ENCODE measurements at regions not wholly inside any gene's neighbourhood (a gene's known extent, or its start where the extent isn't known, plus 50 kb on each side); places are given as distances from the start of the nearest gene placed in this dataset.

- TF ChIP-seq CTCF (IDR thresholded peaks at IDR 0.05; ENCODE audit: unreplicated experiment) = no peak
- Mint-ChIP-seq H3K27ac (ENCODE audit: unreplicated experiment) (no peak overlapping the region), H3K36me3 (ENCODE audit: low read depth, unreplicated experiment) (no peaks in the 10 kb centered on the region), H3K4me3 (ENCODE audit: unreplicated experiment) (no peak overlapping the region), H3K4me1 (ENCODE audit: unreplicated experiment) (peaks cover 13% of the 10 kb centered on the region), H3K27me3 (ENCODE audit: unreplicated experiment) (peaks cover 2% of the 10 kb centered on the region), H3K9me3 (ENCODE audit: unreplicated experiment) (no peaks in the 10 kb centered on the region)
- DNase-seq (ENCODE audit: low spot score) = no peak
Measured at GRCh38 chr18:1393929-1394328, 489.3 kb downstream of the ADCYAP1 start.

GRCh38 chr18:1394426-1394825, 489.8 kb downstream of the ADCYAP1 start:
- TF ChIP-seq CTCF (IDR thresholded peaks at IDR 0.05; ENCODE audit: unreplicated experiment) = no peak
- H3K4me1 Mint-ChIP-seq (ENCODE audit: unreplicated experiment) = peaks cover 13% of the 10 kb centered on the region
- no peak overlapping the region for H3K4me3 Mint-ChIP-seq (ENCODE audit: unreplicated experiment)
- no peaks in the 10 kb centered on the region for H3K27me3 Mint-ChIP-seq (ENCODE audit: unreplicated experiment)
- DNase-seq (ENCODE audit: low spot score) = no peak
- no peaks in the 10 kb centered on the region for H3K36me3 Mint-ChIP-seq (ENCODE audit: low read depth, unreplicated experiment)
- H3K9me3 Mint-ChIP-seq (ENCODE audit: unreplicated experiment) = no peaks in the 10 kb centered on the region
- H3K27ac Mint-ChIP-seq (ENCODE audit: unreplicated experiment) = no peak overlapping the region

- Mint-ChIP-seq H3K27me3 (ENCODE audit: unreplicated experiment) (no peaks in the 10 kb centered on the region), H3K27ac (ENCODE audit: unreplicated experiment) (no peak overlapping the region), H3K4me3 (ENCODE audit: unreplicated experiment) (no peak overlapping the region), H3K4me1 (ENCODE audit: unreplicated experiment) (peaks cover 13% of the 10 kb centered on the region), H3K9me3 (ENCODE audit: unreplicated experiment) (no peaks in the 10 kb centered on the region), H3K36me3 (ENCODE audit: low read depth, unreplicated experiment) (no peaks in the 10 kb centered on the region)
- no peak for DNase-seq (ENCODE audit: low spot score)
- TF ChIP-seq CTCF (IDR thresholded peaks at IDR 0.05; ENCODE audit: unreplicated experiment) = no peak
Measured at GRCh38 chr18:1394966-1395365, 490.3 kb downstream of the ADCYAP1 start.

- Mint-ChIP-seq H3K4me3 (ENCODE audit: unreplicated experiment) (no peak overlapping the region), H3K4me1 (ENCODE audit: unreplicated experiment) (no peaks in the 10 kb centered on the region), H3K27ac (ENCODE audit: unreplicated experiment) (no peak overlapping the region), H3K36me3 (ENCODE audit: low read depth, unreplicated experiment) (no peaks in the 10 kb centered on the region), H3K27me3 (ENCODE audit: unreplicated experiment) (no peaks in the 10 kb centered on the region), H3K9me3 (ENCODE audit: unreplicated experiment) (no peaks in the 10 kb centered on the region)
- no peak for DNase-seq (ENCODE audit: low spot score)
- TF ChIP-seq CTCF (IDR thresholded peaks at IDR 0.05; ENCODE audit: unreplicated experiment) = no peak
Measured at GRCh38 chr18:1408376-1408775, 503.7 kb downstream of the ADCYAP1 start.

GRCh38 chr18:1412655-1413322, 508.1 kb downstream of the ADCYAP1 start:
- Mint-ChIP-seq H3K27ac (ENCODE audit: unreplicated experiment) (no peak overlapping the region), H3K4me1 (ENCODE audit: unreplicated experiment) (no peaks in the 10 kb centered on the region), H3K27me3 (ENCODE audit: unreplicated experiment) (no peaks in the 10 kb centered on the region), H3K9me3 (ENCODE audit: unreplicated experiment) (no peaks in the 10 kb centered on the region), H3K36me3 (ENCODE audit: low read depth, unreplicated experiment) (no peaks in the 10 kb centered on the region), H3K4me3 (ENCODE audit: unreplicated experiment) (no peak overlapping the region)
- TF ChIP-seq CTCF (IDR thresholded peaks at IDR 0.05; ENCODE audit: unreplicated experiment) = no peak
- no peak for DNase-seq (ENCODE audit: low spot score)
